ENCODE measurements at regions not wholly inside any gene's neighbourhood (a gene's known extent, or its start where the extent isn't known, plus 50 kb on each side); places are given as distances from the start of the nearest gene placed in this dataset.

- Histone ChIP-seq H3K9ac (ENCODE audit: insufficient read depth in 1 of 2, low read depth in 2 of 2, low read length in 2 of 2) (no peak overlapping the region), H3K4me2 (ENCODE audit: insufficient read depth, low read length) (no peak overlapping the region), H2AFZ (ENCODE audit: low read depth, low read length) (peak overlapping the region; percentile 9; the same call in 1 of the 2 replicates), H3K9me1 (ENCODE audit: control insufficient read depth, insufficient read depth, low read length) (no peaks in the 10 kb centered on the region), H3K27ac (ENCODE audit: extremely low read depth, low read depth, low read length) (no peak overlapping the region), H3K79me2 (ENCODE audit: control insufficient read depth, insufficient read depth, low read length) (no peaks in the 10 kb centered on the region), H3K36me3 (ENCODE audit: control insufficient read depth, insufficient read depth, low read length) (no peaks in the 10 kb centered on the region), H4K20me1 (replicated peaks; ENCODE audit: control insufficient read depth, insufficient read depth, low read length) (no peaks in the 10 kb centered on the region), H3K9me3 (replicated peaks; ENCODE audit: control insufficient read depth, insufficient read depth, low read depth, low read length) (no peaks in the 10 kb centered on the region), H3K4me1 (replicated peaks in 1 of 2; ENCODE audit: control insufficient read depth in 2 of 2, insufficient read depth in 2 of 2, low read length in 2 of 2) (peaks cover 8 to 30% of the 10 kb centered on the region in 2 experiments; a peak in 4 of 5 replicates), H3K27me3 (ENCODE audit: control insufficient read depth in 2 of 2, insufficient read depth in 2 of 2, low read length in 2 of 2) (no peaks in the 10 kb centered on the region), H3K4me3 (no peak overlapping the region)
- POLR2A ChIA-PET, result no interaction called here
- TF ChIP-seq ZNF408 (CRISPR knock-in tag; IDR thresholded peaks at IDR 0.05; ENCODE audit: low read depth) (no peak), PPARD (CRISPR knock-in tag; IDR thresholded peaks at IDR 0.05) (no peak), SIRT6 (IDR thresholded peaks at IDR 0.05; ENCODE audit: low read depth, low read length) (no peak), HOMEZ (CRISPR knock-in tag; IDR thresholded peaks at IDR 0.05) (no peak), PHF20 (IDR thresholded peaks at IDR 0.05; ENCODE audit: partially characterized antibody) (no peak), HDAC1 (IDR thresholded peaks at IDR 0.05) (no peak), BRF2 (IDR thresholded peaks at IDR 0.05; ENCODE audit: borderline replicate concordance, insufficient read depth, insufficient read length) (no peak), NR2C1 (IDR thresholded peaks at IDR 0.05) (no peak), NR2C1 (tag; IDR thresholded peaks at IDR 0.05) (no peak), ZEB2 (IDR thresholded peaks at IDR 0.05) (no peak), ZNF512 (tag; IDR thresholded peaks at IDR 0.05) (no peak), GATA2 (CRISPR knock-in tag; IDR thresholded peaks at IDR 0.05) (no peak), SNIP1 (IDR thresholded peaks at IDR 0.05; ENCODE audit: low read depth) (no peak), ZNF398 (CRISPR knock-in tag; IDR thresholded peaks at IDR 0.05) (no peak), TEAD1 (CRISPR knock-in tag; IDR thresholded peaks at IDR 0.05) (no peak), TRIM24 (IDR thresholded peaks at IDR 0.05) (no peak), OTX1 (CRISPR knock-in tag; IDR thresholded peaks at IDR 0.05) (no peak)
- no peak for FAIRE-seq
- CTCF ChIA-PET (ENCODE audit: low intra/inter-chr PET ratio), result no interaction called here
- in situ Hi-C loops (cut with MboI) (no loop called here), intact Hi-C loops (cut with micrococcal nuclease) (no loop called here)
- no peak for ATAC-seq
- WGBS (ENCODE audit: insufficient coverage, low coverage, missing lambda C conversion rate), result 31% methylated on average over 6 of the region's 7 CpGs
- BruUV-seq (replicated peaks), result no TSS peak
- no peak for DNase-seq (ENCODE audit: extremely low read depth in 1 of 4, low spot score in 3 of 4)
These were observed 130.0 kb upstream of the ARHGAP5 start for GRCh38 chr14:31947076-31947475.
